ENCODE measurements at regions not wholly inside any gene's neighbourhood (a gene's known extent, or its start where the extent isn't known, plus 50 kb on each side); places are given as distances from the start of the nearest gene placed in this dataset.

DNA sequence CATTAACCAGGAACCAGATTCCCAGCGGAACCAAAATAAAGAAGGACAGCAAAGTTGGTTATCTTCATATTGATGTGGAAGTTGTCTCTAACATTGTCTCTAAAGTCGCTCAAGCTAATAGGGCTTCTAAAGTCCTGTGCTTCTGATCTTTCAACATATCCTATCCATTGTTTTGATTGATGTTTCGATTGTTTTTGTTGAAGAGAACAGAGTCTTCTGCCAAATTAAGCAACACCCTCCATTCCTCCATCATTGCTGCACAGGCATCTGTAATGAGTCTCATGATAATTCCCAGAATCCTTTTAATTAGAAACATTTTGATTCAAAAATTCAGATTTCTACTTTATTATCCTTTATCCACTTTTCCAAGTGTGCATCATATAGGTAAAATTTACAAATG is 71.6 kb upstream of the AVPR1A start:
- H3K27ac ChIP-seq (ENCODE audit: low read depth in 2 of 2, low read length in 2 of 2), result no peak overlapping the region
- TF ChIP-seq, protein P1, sequence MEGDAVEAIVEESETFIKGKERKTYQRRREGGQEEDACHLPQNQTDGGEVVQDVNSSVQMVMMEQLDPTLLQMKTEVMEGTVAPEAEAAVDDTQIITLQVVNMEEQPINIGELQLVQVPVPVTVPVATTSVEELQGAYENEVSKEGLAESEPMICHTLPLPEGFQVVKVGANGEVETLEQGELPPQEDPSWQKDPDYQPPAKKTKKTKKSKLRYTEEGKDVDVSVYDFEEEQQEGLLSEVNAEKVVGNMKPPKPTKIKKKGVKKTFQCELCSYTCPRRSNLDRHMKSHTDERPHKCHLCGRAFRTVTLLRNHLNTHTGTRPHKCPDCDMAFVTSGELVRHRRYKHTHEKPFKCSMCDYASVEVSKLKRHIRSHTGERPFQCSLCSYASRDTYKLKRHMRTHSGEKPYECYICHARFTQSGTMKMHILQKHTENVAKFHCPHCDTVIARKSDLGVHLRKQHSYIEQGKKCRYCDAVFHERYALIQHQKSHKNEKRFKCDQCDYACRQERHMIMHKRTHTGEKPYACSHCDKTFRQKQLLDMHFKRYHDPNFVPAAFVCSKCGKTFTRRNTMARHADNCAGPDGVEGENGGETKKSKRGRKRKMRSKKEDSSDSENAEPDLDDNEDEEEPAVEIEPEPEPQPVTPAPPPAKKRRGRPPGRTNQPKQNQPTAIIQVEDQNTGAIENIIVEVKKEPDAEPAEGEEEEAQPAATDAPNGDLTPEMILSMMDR (IDR thresholded peaks at IDR 0.05; ENCODE audit: borderline replicate concordance, extremely low read depth, insufficient read depth), result no peak
- FAIRE-seq, result no peak
- no peaks in the 10 kb centered on the region for H3K4me1 ChIP-seq (ENCODE audit: control insufficient read depth in 2 of 3, insufficient read depth in 2 of 3, low read depth in 1 of 3, low read length in 3 of 3)
- H3K36me3 ChIP-seq (ENCODE audit: control insufficient read depth in 2 of 3, insufficient read depth in 3 of 3, low read length in 3 of 3), result no peaks in the 10 kb centered on the region
- no peak overlapping the region for H3K4me3 ChIP-seq (ENCODE audit: low read length in 3 of 3)
- intact Hi-C loops (cut with DNase I), result no loop called here
- DNase-seq, result no peak
- no peaks in the 10 kb centered on the region for H3K27me3 ChIP-seq (ENCODE audit: control insufficient read depth, insufficient read depth, low read length)
- no peak overlapping the region for H3K9ac ChIP-seq (ENCODE audit: low read length in 3 of 3)
- no peaks in the 10 kb centered on the region for H3K9me3 ChIP-seq (ENCODE audit: control insufficient read depth in 2 of 3, insufficient read depth in 1 of 3, low read length in 3 of 3)

DNA sequence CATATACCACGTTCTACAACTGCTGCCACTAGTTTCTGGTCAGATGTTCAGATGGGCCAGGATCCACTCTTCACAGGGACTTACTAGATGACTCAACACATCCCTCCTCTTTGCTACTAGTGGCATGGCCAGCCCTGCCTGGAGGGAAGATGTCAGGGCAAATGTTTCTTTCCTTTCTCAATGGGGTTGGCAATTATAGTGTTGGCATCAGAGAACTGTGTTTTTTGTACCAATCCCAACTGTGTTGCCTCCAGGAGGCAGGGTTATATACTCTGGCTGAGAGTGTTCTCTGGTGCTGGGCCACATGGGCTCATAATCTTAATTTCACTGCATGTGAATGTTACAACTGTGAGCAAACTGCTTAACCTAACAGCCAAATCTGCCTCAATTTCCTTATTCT is 69.9 kb upstream of the AVPR1A start:
- intact Hi-C loops (cut with DNase I), result no loop called here
- Histone ChIP-seq H3K36me3 (ENCODE audit: control insufficient read depth in 2 of 3, insufficient read depth in 3 of 3, low read length in 3 of 3) (no peaks in the 10 kb centered on the region), H3K4me1 (ENCODE audit: control insufficient read depth in 2 of 3, insufficient read depth in 2 of 3, low read depth in 1 of 3, low read length in 3 of 3) (no peaks in the 10 kb centered on the region), H3K9me3 (ENCODE audit: control insufficient read depth in 2 of 3, insufficient read depth in 1 of 3, low read length in 3 of 3) (no peaks in the 10 kb centered on the region), H3K27me3 (ENCODE audit: control insufficient read depth, insufficient read depth, low read length) (no peaks in the 10 kb centered on the region), H3K4me3 (ENCODE audit: low read length in 3 of 3) (no peak overlapping the region), H3K9ac (ENCODE audit: low read length in 3 of 3) (no peak overlapping the region), H3K27ac (ENCODE audit: low read depth in 2 of 2, low read length in 2 of 2) (no peak overlapping the region)
- TF ChIP-seq, protein P1 (IDR thresholded peaks at IDR 0.05; ENCODE audit: borderline replicate concordance, extremely low read depth, insufficient read depth), result no peak
- FAIRE-seq (no peak), DNase-seq (no peak)

DNA sequence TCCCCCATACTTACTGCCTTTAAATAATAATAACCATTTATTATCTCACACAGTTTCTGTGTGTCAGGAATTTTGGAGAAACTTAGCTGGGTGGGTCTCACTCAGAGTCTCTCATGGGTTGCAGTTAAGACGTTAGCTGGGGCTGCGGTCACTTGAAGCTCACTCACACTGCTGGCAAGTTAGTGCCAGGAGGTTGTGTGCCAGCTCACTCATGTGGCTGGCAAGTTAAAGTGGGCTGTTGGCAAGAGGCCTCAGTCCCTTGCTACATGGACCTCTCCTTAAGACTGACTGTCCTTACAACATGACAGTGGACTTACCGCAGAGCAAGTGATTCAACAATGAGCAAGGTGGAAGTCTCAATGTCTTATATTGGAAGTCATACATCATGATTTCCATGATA is 61.3 kb upstream of the AVPR1A start:
- FAIRE-seq (no peak), DNase-seq (no peak)
- H3K4me3 ChIP-seq (ENCODE audit: low read length in 3 of 3), result no peak overlapping the region
- H3K36me3 ChIP-seq (ENCODE audit: control insufficient read depth in 2 of 3, insufficient read depth in 3 of 3, low read length in 3 of 3), result no peaks in the 10 kb centered on the region
- TF ChIP-seq, protein P1 (IDR thresholded peaks at IDR 0.05; ENCODE audit: borderline replicate concordance, extremely low read depth, insufficient read depth), result no peak
- H3K4me1 ChIP-seq (ENCODE audit: control insufficient read depth in 2 of 3, insufficient read depth in 2 of 3, low read depth in 1 of 3, low read length in 3 of 3), result no peaks in the 10 kb centered on the region
- H3K9ac ChIP-seq (ENCODE audit: low read length in 3 of 3), result no peak overlapping the region
- no peaks in the 10 kb centered on the region for H3K9me3 ChIP-seq (ENCODE audit: control insufficient read depth in 2 of 3, insufficient read depth in 1 of 3, low read length in 3 of 3)
- H3K27me3 ChIP-seq (ENCODE audit: control insufficient read depth, insufficient read depth, low read length), result no peaks in the 10 kb centered on the region
- H3K27ac ChIP-seq (ENCODE audit: low read depth in 2 of 2, low read length in 2 of 2), result no peak overlapping the region
- intact Hi-C loops (cut with DNase I), result no loop called here

DNA sequence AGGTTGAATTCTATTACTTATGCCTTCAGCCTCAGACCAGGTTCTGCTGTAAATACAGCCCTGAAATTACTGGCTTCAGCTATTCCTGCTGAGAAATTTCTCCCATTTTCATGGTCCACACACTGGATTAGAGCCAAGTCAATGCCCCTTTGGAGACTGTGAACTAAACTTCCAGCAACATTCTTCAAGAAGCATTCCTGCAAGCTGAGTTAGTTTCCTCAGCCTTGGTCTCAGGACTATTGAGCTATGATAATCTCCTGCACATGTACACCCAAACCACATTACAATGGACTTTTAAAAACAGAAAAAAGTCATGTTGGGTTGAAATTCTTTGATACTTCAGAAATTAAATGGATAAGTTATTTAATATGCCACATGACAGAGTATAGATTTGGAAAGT is 58.0 kb upstream of the AVPR1A start:
- no peaks in the 10 kb centered on the region for H3K9me3 ChIP-seq (ENCODE audit: control insufficient read depth in 2 of 3, insufficient read depth in 1 of 3, low read length in 3 of 3)
- no peak overlapping the region for H3K9ac ChIP-seq (ENCODE audit: low read length in 3 of 3)
- H3K27me3 ChIP-seq (ENCODE audit: control insufficient read depth, insufficient read depth, low read length), result no peaks in the 10 kb centered on the region
- H3K4me3 ChIP-seq (ENCODE audit: low read length in 3 of 3), result no peak overlapping the region
- DNase-seq (no peak), FAIRE-seq (no peak)
- no peak overlapping the region for H3K27ac ChIP-seq (ENCODE audit: low read depth in 2 of 2, low read length in 2 of 2)
- H3K36me3 ChIP-seq (ENCODE audit: control insufficient read depth in 2 of 3, insufficient read depth in 3 of 3, low read length in 3 of 3), result no peaks in the 10 kb centered on the region
- intact Hi-C loops (cut with DNase I), result no loop called here
- peaks cover 0 to 5% (median 0%) of the 10 kb centered on the region in 3 donors for H3K4me1 ChIP-seq (ENCODE audit: control insufficient read depth in 2 of 3, insufficient read depth in 2 of 3, low read depth in 1 of 3, low read length in 3 of 3)
- TF ChIP-seq, protein P1 (IDR thresholded peaks at IDR 0.05; ENCODE audit: borderline replicate concordance, extremely low read depth, insufficient read depth), result no peak

Measured in kidney (tissue), 13 donors.